Thymus (tissue), 11 donors: ENCODE measurements at regions not wholly inside any gene's neighbourhood (a gene's known extent, or its start where the extent isn't known, plus 50 kb on each side); places are given as distances from the start of the nearest gene placed in this dataset.

Experiments used
- DNase-seq, 9 donors: peaks; one replicate each; pipeline ENCODE4 v3.0.0-alpha.2; 2013; ENCODE audit warnings: low spot score in 9 of 9, low read depth in 6 of 9, missing footprints in 1 of 9
- H3K27ac ChIP-seq, 2 donors: one replicate each; pipeline ENCODE4 v1.5.1; 2013; ENCODE audit warnings: control low read depth in 1 of 2, low read depth in 1 of 2, low read length in 1 of 2, mild to moderate bottlenecking in 1 of 2, moderate library complexity in 1 of 2
- H3K27me3 ChIP-seq, 2 donors: one replicate each; pipeline ENCODE4 v1.5.1; 2013; ENCODE audit warnings: low read length in 1 of 2; ENCODE audit not compliant: control insufficient read depth in 2 of 2, insufficient read depth in 1 of 2
- H3K36me3 ChIP-seq, 2 donors: one replicate each; pipeline ENCODE4 v1.5.1; 2013; ENCODE audit warnings: low read length in 1 of 2, mild to moderate bottlenecking in 1 of 2, moderate library complexity in 1 of 2; ENCODE audit not compliant: control insufficient read depth in 2 of 2, insufficient read depth in 2 of 2
- H3K4me1 ChIP-seq, 2 donors: one replicate each; pipeline ENCODE4 v1.5.1; 2013; ENCODE audit warnings: low read length in 2 of 2; ENCODE audit not compliant: control insufficient read depth in 2 of 2, insufficient read depth in 2 of 2
- H3K4me3 ChIP-seq, 2 donors: one replicate each; pipeline ENCODE4 v1.5.1; 2013; ENCODE audit warnings: low read length in 2 of 2, control low read depth in 1 of 2, mild to moderate bottlenecking in 1 of 2
- H3K9me3 ChIP-seq, 2 donors: one replicate each; pipeline ENCODE4 v1.5.1; 2013; ENCODE audit warnings: low read length in 1 of 2, mild to moderate bottlenecking in 1 of 2; ENCODE audit not compliant: control insufficient read depth in 2 of 2, insufficient read depth in 1 of 2
- WGBS: extraction: QIAGEN DNeasy Blood & Tissue Kit; methylation state at CpG from one replicate; pipeline ENCODE4 v1.1.7; 2013; 5-methylcytosine and 5-hydroxymethylcytosine counted together
- donor health status: healthy.

DNA sequence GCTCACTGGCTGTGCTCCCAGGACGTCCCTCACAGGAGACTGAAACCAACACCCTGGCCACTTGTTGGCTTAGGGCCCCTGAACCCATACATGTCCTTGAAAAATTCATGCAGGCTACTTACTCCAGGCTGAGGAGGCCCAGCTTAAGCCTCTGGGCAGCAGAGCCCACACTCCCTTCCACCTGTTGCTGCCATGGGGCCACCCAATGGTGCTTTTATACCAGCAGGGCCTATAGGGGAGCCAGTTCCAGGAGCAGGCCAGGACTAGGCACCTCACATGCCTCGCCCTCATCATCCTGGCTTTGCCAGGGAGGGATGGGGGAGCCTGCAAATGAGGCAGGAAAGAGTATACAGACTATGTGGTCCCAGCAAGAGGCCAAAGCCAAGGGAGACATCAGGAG, 181.7 kb upstream of the NECTIN1 start:
- no peak overlapping the region for H3K27ac ChIP-seq
- H3K4me3 ChIP-seq = no peak overlapping the region
- peaks cover 0 to 3% of the 10 kb centered on the region in 2 donors for H3K27me3 ChIP-seq
- peaks cover 0 to 5% of the 10 kb centered on the region in 2 donors for H3K9me3 ChIP-seq
- 88% methylated on average over 2 of the region's 2 CpGs for WGBS
- H3K36me3 ChIP-seq = no peaks in the 10 kb centered on the region
- DNase-seq = no peak
- H3K4me1 ChIP-seq = no peaks in the 10 kb centered on the region

DNA sequence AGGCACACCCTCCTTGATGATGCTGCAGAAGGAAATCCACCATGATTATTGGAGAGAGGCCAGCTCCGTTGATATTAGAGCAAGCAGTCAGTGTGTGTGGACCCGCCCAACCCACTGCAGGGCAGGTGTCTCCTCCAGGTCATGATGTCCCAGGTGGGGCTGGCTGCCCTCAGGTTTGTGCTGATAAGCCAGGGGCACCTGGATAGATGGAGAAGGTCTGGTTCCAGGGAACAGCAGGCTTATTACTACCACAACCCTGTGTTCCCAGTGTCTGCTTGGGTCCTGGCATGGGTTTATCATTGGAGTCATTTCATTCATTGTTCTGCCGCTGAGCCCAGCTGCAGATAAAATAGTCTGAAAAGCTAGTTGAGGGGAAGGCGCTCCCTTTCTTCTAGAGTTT, 181.1 kb upstream of the NECTIN1 start:
- Histone ChIP-seq H3K4me1 (no peaks in the 10 kb centered on the region), H3K36me3 (no peaks in the 10 kb centered on the region), H3K9me3 (peaks cover 0 to 4% of the 10 kb centered on the region in 2 donors), H3K27me3 (peaks cover 0 to 3% of the 10 kb centered on the region in 2 donors), H3K4me3 (no peak overlapping the region), H3K27ac (no peak overlapping the region)
- WGBS = 91% methylated on average over 4 of the region's 4 CpGs
- DNase-seq = no peak

DNA sequence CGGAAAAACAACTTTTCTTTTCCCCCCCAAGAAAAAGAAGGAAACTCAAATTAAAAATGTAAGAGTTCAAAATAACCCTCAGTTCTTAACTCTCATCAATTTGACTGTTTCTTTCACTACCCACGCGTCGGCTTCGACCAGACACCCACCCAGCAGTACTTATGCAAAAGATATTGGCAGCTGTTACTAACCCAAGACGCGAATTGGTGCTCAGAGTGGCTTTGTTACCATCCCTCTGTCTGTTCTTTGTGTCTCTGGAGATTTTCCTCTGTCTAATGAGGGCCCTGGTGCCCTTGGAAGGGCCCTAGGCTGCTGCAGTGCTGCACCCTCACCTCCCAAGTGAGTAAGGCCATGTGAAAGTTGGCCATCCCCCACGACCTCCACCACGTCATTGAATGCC, 180.5 kb upstream of the NECTIN1 start:
- DNase-seq = no peak
- H3K27me3 ChIP-seq = peaks cover 0 to 3% of the 10 kb centered on the region in 2 donors
- no peaks in the 10 kb centered on the region for H3K4me1 ChIP-seq
- H3K27ac ChIP-seq = no peak overlapping the region
- H3K36me3 ChIP-seq = no peaks in the 10 kb centered on the region
- no peaks in the 10 kb centered on the region for H3K9me3 ChIP-seq
- H3K4me3 ChIP-seq = no peak overlapping the region
- 92% methylated on average over 9 of the region's 9 CpGs for WGBS

DNA sequence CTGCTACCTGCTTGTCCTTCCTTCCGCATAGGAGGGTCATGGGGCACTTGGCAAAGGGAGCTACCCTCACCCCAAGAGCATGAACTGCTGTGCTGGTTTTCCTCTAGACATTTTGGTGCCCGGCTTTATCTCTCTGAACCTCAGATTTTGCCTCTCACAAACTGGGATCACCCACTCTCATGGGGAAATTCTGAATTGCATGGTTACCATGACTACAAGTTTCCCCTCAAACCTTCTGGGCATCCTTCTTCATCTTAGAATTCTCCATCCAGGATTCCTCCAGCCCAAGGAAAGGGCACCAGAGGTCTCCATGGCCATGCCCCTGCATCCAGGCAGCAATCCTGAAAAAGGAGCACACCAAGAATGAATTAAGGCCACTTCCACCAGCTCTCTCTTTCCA, 180.1 kb upstream of the NECTIN1 start:
- Histone ChIP-seq H3K27ac (no peak overlapping the region), H3K4me3 (no peak overlapping the region), H3K27me3 (peaks cover 0 to 3% of the 10 kb centered on the region in 2 donors), H3K36me3 (no peaks in the 10 kb centered on the region), H3K9me3 (no peaks in the 10 kb centered on the region), H3K4me1 (no peaks in the 10 kb centered on the region)
- 46% methylated on average over 2 of the region's 2 CpGs for WGBS
- no peak for DNase-seq

DNA sequence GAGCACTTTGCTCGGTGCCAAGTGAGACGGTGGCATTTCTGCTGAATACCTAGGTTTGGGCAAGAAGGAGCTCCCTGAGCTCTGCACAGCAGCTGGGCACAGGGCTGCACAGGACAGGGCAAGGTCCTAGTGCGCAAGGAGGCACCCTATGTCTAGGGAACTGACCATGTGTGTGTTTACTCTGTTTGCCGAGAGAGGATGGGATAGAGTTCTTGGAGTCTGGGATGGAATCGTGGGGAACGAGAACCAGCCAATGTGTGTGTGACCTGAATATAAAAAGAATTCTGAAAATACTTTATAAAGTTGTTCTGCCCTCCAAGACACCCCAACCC, 179.5 kb upstream of the NECTIN1 start:
- H3K9me3 ChIP-seq = no peaks in the 10 kb centered on the region
- H3K27ac ChIP-seq = no peak overlapping the region
- 82% methylated on average over 6 of the region's 6 CpGs for WGBS
- no peak overlapping the region for H3K4me3 ChIP-seq
- peaks cover 0 to 4% of the 10 kb centered on the region in 2 donors for H3K4me1 ChIP-seq
- H3K36me3 ChIP-seq = no peaks in the 10 kb centered on the region
- H3K27me3 ChIP-seq = peaks cover 0 to 3% of the 10 kb centered on the region in 2 donors
- DNase-seq = no peak

DNA sequence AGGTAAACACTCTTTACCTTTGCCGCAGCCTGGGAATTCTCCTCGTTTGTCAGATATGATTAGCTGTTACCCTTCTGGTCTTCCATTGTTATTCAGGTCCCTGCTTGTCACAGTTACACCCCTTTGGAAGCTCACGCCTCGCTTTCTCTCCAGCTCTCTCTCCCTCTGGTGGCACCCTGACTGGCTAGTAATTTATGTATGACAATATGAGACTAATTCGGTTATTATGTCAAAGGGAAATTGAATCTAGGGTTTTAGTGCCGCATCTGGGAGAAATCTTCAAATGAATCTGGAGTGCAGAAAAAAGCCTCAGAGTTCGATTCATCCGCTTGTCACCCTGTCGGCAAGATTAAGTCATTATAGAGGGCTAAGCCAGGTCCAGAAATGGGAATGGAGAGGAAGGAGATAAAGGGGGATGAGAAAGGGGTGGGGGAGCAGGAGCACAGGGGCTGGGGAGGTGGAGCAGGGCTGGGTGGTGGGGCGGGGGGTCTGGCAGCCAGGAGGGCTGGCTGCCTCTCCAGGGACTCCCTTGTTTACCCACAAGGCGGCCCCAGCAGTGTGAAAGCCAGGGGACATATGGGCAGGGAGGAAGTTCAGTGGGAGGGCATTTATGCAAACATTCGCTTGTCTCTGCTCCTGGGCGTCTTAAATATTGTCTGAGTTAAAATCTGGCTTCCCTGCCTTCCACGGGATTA, 179.0 kb upstream of the NECTIN1 start:
- Histone ChIP-seq H3K4me1 (peaks cover 0 to 4% of the 10 kb centered on the region in 2 donors), H3K27ac (no peak overlapping the region), H3K27me3 (peaks cover 0 to 3% of the 10 kb centered on the region in 2 donors), H3K9me3 (no peaks in the 10 kb centered on the region), H3K36me3 (no peaks in the 10 kb centered on the region), H3K4me3 (no peak overlapping the region)
- WGBS = 60% methylated on average over 14 of the region's 14 CpGs
- no peak for DNase-seq

DNA sequence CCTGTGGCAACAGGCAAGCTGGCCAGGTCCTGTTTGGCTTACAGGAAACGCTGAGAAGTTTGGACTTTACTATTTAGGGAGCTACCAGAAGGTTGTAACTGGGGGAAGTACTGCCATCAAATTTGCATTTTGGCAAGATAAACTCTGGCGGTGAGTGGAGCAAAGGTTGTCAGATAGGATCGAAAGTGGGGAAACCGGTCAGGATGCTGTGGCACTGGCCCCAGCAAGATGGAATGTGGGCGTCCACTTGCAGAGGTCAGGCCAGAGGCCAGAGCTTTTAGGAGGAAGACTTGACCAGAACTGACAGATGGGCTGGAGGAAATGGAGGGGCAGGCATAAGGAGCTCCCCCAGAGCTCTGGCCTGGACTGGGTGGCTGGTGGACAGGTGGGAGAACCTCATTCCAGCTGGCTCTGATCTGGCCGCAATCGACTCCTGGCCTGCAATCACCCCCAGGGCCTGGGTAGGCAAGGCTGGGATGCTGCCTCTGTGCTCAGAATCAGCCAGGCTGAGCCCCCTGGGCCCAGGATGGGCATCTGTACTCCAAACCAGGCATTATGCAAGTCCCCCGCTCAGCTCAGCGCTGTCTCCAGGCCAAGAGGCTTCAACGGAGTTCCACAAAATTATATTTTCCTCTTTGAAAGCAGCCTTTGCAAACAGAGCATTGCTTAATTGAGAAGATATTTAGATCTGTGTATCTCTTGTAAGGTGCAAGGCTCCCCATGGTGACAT, 178.3 kb upstream of the NECTIN1 start:
- Histone ChIP-seq H3K4me1 (peaks cover 0 to 4% of the 10 kb centered on the region in 2 donors), H3K4me3 (no peak overlapping the region), H3K9me3 (no peaks in the 10 kb centered on the region), H3K27me3 (peaks cover 0 to 3% of the 10 kb centered on the region in 2 donors), H3K36me3 (no peaks in the 10 kb centered on the region), H3K27ac (no peak overlapping the region)
- 94% methylated on average over 10 of the region's 10 CpGs for WGBS
- no peak for DNase-seq

DNA sequence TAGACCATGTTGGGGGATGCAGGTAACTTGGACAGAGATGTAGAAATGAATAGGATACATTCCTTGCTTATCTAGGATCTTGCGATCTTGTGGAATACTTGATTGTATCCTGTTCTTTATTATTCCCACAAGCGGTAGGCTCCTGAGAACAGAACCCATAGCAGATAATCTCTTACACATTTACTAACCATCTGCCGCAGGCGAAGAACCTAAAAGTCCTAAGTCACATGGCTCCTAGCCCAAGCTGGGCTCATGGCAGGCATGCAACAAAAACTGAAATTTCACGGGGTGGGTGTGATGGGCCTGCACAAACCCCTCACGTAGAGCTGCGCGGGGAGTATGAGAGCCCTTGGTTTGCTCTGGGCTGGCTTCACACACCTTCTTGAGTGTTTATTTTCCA, 177.4 kb upstream of the NECTIN1 start:
- H3K27ac ChIP-seq = no peak overlapping the region
- no peak for DNase-seq
- no peaks in the 10 kb centered on the region for H3K36me3 ChIP-seq
- 83% methylated on average over 8 of the region's 8 CpGs for WGBS
- peaks cover 0 to 4% of the 10 kb centered on the region in 2 donors for H3K4me1 ChIP-seq
- H3K27me3 ChIP-seq = peaks cover 0 to 3% of the 10 kb centered on the region in 2 donors
- H3K9me3 ChIP-seq = no peaks in the 10 kb centered on the region
- no peak overlapping the region for H3K4me3 ChIP-seq

DNA sequence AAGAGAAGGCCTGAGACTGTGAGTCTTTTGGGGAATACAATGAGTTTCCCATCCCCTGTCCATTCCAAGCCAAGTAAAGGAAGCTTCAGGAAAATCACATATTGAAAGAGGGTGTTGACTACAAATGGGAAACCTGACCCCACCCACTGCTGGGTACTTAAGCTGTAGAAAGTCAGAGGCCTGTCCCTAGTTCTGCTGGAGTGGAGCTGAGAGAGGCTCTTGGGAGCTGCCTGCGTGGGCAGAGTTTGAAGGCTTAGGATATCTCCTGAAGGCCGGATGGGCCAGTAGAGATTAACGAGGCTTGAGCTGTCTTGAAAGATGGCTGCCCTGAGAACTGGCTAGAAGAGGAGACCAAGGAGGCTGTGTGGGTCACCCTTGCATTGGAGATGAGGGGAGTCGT, 176.2 kb upstream of the NECTIN1 start:
- DNase-seq = no peak
- no peak overlapping the region for H3K27ac ChIP-seq

More for the DNA sequence above, 176.2 kb upstream of the NECTIN1 start:
- Histone ChIP-seq H3K27me3 (peaks cover 0 to 3% of the 10 kb centered on the region in 2 donors), H3K4me3 (no peak overlapping the region), H3K36me3 (no peaks in the 10 kb centered on the region), H3K4me1 (peaks cover 0 to 4% of the 10 kb centered on the region in 2 donors), H3K9me3 (no peaks in the 10 kb centered on the region)
- WGBS = 88% methylated on average over 4 of the region's 4 CpGs
